WTC11 (cell line): ENCODE measurements at regions not wholly inside any gene's neighbourhood (a gene's known extent, or its start where the extent isn't known, plus 50 kb on each side); places are given as distances from the start of the nearest gene placed in this dataset.
A peak's percentile ranks its signal among the peaks of the same experiment; 100 is the strongest.

Experiments used
- ATAC-seq: fragments of 200-7000 bp; cut with Tn5 transposase; 2 replicates; pipeline ENCODE4 v1.10.0; 2021; ENCODE audit warnings: mild to moderate bottlenecking, moderate library complexity
- CTCF ChIA-PET: fragments of 300-600 bp; sonication (Branson Sonifier 250); formaldehyde crosslinking; loops from one replicate; lab custom pipeline; 2021; ENCODE audit warnings: antibody characterized with exemption; lab: Charles Lee
- POLR2A ChIA-PET: fragments of 350-600 bp; sonication (Branson Sonifier 250); formaldehyde crosslinking; loops from one replicate; lab custom pipeline; 2021; ENCODE audit warnings: antibody characterized with exemption; lab: Charles Lee
- DNase-seq: peaks from one replicate; pipeline ENCODE4 v3.0.0; 2021; ENCODE audit warnings: low spot score
- H3K27ac Mint-ChIP-seq: 2 replicates; pipeline ENCODE4 v1.8.0; 2021; ENCODE audit warnings: mixed read lengths
- H3K27me3 Mint-ChIP-seq: 2 replicates; pipeline ENCODE4 v1.8.0; 2021; ENCODE audit warnings: low read depth, mild to moderate bottlenecking, moderate library complexity, mixed read lengths
- H3K36me3 Mint-ChIP-seq: 2 replicates; pipeline ENCODE4 v1.8.0; 2021; ENCODE audit warnings: mixed read lengths
- H3K4me1 Mint-ChIP-seq: 2 replicates; pipeline ENCODE4 v1.8.0; 2022; ENCODE audit warnings: mixed read lengths
- H3K4me3 Mint-ChIP-seq: 2 replicates; pipeline ENCODE4 v1.8.0; 2021; ENCODE audit warnings: mild to moderate bottlenecking, moderate library complexity, mixed read lengths
- H3K9me3 Mint-ChIP-seq: 2 replicates; pipeline ENCODE4 v1.8.0; 2021; ENCODE audit warnings: mixed read lengths
- CREB1 ChIP-seq: sonication (generic); formaldehyde crosslinking; IDR thresholded peaks from 2 replicates; pipeline ENCODE4 v1.8.0; 2023; ENCODE audit warnings: mild to moderate bottlenecking, missing genetic modification reagents
- ELF4 ChIP-seq: sonication (generic); formaldehyde crosslinking; IDR thresholded peaks from 2 replicates; pipeline ENCODE4 v1.8.1; 2022; ENCODE audit warnings: low read depth, mild to moderate bottlenecking, moderate library complexity, missing genetic modification reagents
- ETV6 ChIP-seq: sonication (generic); formaldehyde crosslinking; IDR thresholded peaks from 2 replicates; pipeline ENCODE4 v1.8.1; 2022; ENCODE audit warnings: mild to moderate bottlenecking, missing genetic modification reagents
- FOXP1 ChIP-seq: sonication (generic); formaldehyde crosslinking; IDR thresholded peaks from 2 replicates; pipeline ENCODE4 v1.8.0; 2022; ENCODE audit warnings: missing genetic modification reagents, mild to moderate bottlenecking, moderate library complexity, borderline replicate concordance
- GRHL2 ChIP-seq: fragments of 250-450 bp; sonication (Bioruptor Pico); IDR thresholded peaks from 2 replicates; pipeline ENCODE4 v1.8.0; 2022; ENCODE audit warnings: mild to moderate bottlenecking, moderate library complexity; ENCODE audit not compliant: insufficient replicate concordance, severe bottlenecking
- GTF2I ChIP-seq: fragments of 250-450 bp; sonication (Bioruptor Pico); conservative IDR thresholded peaks from 2 replicates; pipeline ENCODE4 v1.4.0; 2021; ENCODE audit warnings: mild to moderate bottlenecking
- IRF2 ChIP-seq: sonication (generic); formaldehyde crosslinking; IDR thresholded peaks from 2 replicates; pipeline ENCODE4 v1.8.0; 2022; ENCODE audit warnings: low read depth, missing genetic modification reagents, borderline replicate concordance
- JUN ChIP-seq: sonication (generic); formaldehyde crosslinking; IDR thresholded peaks from 2 replicates; pipeline ENCODE4 v1.8.0; 2023; ENCODE audit warnings: mild to moderate bottlenecking, missing genetic modification reagents
- KAT7 ChIP-seq: sonication (generic); formaldehyde crosslinking; IDR thresholded peaks from 2 replicates; pipeline ENCODE4 v1.8.1; 2023; ENCODE audit warnings: missing genetic modification reagents, mild to moderate bottlenecking, borderline replicate concordance
- OVOL2 ChIP-seq: fragments of 250-450 bp; sonication (Bioruptor Pico); IDR thresholded peaks from 2 replicates; pipeline ENCODE4 v1.9.0; 2021; ENCODE audit warnings: mild to moderate bottlenecking, borderline replicate concordance
- PRRX2 ChIP-seq: fragments of 250-450 bp; sonication (Bioruptor Pico); IDR thresholded peaks from 2 replicates; pipeline ENCODE4 v1.8.0; 2021; ENCODE audit warnings: mild to moderate bottlenecking
- RORB ChIP-seq: fragments of 250-450 bp; sonication (Bioruptor Pico); IDR thresholded peaks from 2 replicates; pipeline ENCODE4 v1.9.0; 2021; ENCODE audit warnings: mild to moderate bottlenecking
- ZNF121 ChIP-seq: sonication (generic); formaldehyde crosslinking; IDR thresholded peaks from 2 replicates; pipeline ENCODE4 v1.8.0; 2023; ENCODE audit warnings: missing genetic modification reagents
- ZNF138 ChIP-seq: sonication (generic); formaldehyde crosslinking; conservative IDR thresholded peaks from 2 replicates; pipeline ENCODE4 v1.8.1; 2022; ENCODE audit warnings: mild to moderate bottlenecking, moderate library complexity, missing genetic modification reagents
- ZNF219 ChIP-seq: sonication (generic); formaldehyde crosslinking; IDR thresholded peaks from 2 replicates; pipeline ENCODE4 v1.8.0; 2023; ENCODE audit warnings: missing genetic modification reagents, mild to moderate bottlenecking, borderline replicate concordance
- ZNF232 ChIP-seq: sonication (generic); formaldehyde crosslinking; IDR thresholded peaks from 2 replicates; pipeline ENCODE4 v1.8.0; 2022; ENCODE audit warnings: mild to moderate bottlenecking, missing genetic modification reagents
- ZNF396 ChIP-seq: fragments of 250-450 bp; sonication (Bioruptor Pico); IDR thresholded peaks from 2 replicates; pipeline ENCODE4 v1.8.0; 2021; ENCODE audit warnings: mild to moderate bottlenecking, moderate library complexity, borderline replicate concordance
- ZNF416 ChIP-seq: fragments of 250-450 bp; sonication (Bioruptor Pico); IDR thresholded peaks from 2 replicates; pipeline ENCODE4 v1.9.0; 2021; ENCODE audit warnings: mild to moderate bottlenecking, inconsistent platforms
- TF ChIP-seq, protein P1 (sequence below): fragments of 250-450 bp; sonication (Bioruptor Pico); IDR thresholded peaks from 2 replicates; pipeline ENCODE4 v2.1.2; 2022; ENCODE audit warnings: mild to moderate bottlenecking, moderate library complexity
- TF ChIP-seq, protein P2 (sequence below): fragments of 250-450 bp; sonication (Bioruptor Pico); conservative IDR thresholded peaks from 2 replicates; pipeline ENCODE4 v1.9.0; 2021; ENCODE audit warnings: mild to moderate bottlenecking
- TF ChIP-seq, protein P3 (sequence below): sonication (generic); formaldehyde crosslinking; IDR thresholded peaks from 2 replicates; pipeline ENCODE4 v1.8.1; 2022; ENCODE audit warnings: low read depth, mild to moderate bottlenecking, moderate library complexity, missing genetic modification reagents, borderline replicate concordance
- TF ChIP-seq, protein P4 (sequence below): sonication (generic); formaldehyde crosslinking; IDR thresholded peaks from 2 replicates; pipeline ENCODE4 v1.8.1; 2022; ENCODE audit warnings: mild to moderate bottlenecking, moderate library complexity, missing genetic modification reagents
- TF ChIP-seq, protein P5 (sequence below): sonication (generic); formaldehyde crosslinking; IDR thresholded peaks from 2 replicates; pipeline ENCODE4 v1.8.1; 2022; ENCODE audit warnings: low read depth, missing genetic modification reagents, borderline replicate concordance

DNA sequence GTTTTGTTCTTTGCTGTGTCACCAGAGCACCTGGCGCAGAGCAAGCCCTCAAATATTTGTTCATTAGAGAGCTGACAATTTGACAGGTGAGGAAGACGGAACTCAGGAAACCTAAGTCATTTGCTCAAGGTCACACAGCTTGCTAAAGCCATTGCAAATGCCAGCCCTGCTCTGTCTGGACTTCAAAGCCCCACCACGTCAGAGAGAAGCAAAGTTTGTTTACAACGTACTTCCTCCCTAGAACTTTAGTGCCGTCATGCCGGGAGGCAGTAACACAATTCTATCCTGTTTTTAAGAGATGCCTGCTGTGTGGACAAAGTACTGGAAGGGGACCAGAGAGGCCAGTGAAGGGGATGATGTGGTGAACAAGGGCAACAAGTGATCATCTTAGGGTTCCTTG lies 216.6 kb upstream of the PRICKLE2 start (continued):
- TF ChIP-seq ELF4 (CRISPR knock-in tag) (no peak), RORB (CRISPR knock-in tag) (no peak), ZNF232 (CRISPR knock-in tag) (no peak), FOXP1 (no peak)
- TF ChIP-seq, protein P1, sequence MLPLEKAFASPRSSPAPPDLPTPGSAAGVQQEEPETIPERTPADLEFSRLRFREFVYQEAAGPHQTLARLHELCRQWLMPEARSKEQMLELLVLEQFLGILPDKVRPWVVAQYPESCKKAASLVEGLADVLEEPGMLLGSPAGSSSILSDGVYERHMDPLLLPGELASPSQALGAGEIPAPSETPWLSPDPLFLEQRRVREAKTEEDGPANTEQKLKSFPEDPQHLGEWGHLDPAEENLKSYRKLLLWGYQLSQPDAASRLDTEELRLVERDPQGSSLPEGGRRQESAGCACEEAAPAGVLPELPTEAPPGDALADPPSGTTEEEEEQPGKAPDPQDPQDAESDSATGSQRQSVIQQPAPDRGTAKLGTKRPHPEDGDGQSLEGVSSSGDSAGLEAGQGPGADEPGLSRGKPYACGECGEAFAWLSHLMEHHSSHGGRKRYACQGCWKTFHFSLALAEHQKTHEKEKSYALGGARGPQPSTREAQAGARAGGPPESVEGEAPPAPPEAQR (CRISPR knock-in tag): no peak
- TF ChIP-seq, protein P2, sequence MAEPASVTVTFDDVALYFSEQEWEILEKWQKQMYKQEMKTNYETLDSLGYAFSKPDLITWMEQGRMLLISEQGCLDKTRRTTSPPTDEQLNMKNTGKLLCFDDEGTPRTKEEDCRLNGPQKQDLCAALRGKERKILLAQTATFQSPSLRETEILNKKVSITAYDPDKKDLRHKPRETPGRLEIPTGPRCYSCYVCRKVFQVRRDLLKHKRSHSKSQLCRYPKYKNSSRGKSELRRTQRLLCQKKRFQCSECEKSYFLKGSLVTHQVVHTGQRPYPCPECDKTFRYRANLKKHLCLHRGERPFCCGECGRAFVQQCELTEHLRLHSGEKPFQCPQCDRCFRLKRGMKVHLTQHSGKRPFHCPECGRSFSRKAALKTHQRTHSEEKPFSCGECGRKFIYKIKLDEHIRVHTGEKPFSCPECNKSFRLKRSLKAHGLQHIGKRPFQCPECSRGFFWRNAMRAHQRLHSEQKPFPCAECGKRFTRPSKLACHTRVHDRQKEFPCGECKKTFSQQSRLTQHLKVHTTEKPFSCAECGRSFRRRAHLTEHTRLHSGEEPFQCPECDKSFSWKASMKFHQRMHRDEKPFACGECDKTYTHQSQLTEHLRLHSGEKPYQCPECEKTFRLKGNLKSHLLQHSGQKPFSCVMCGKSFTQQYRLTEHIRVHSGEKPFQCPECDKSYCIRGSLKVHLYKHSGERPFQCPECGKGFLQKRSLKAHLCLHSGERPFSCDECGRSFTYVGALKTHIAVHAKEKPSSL (CRISPR knock-in tag): no peak

DNA sequence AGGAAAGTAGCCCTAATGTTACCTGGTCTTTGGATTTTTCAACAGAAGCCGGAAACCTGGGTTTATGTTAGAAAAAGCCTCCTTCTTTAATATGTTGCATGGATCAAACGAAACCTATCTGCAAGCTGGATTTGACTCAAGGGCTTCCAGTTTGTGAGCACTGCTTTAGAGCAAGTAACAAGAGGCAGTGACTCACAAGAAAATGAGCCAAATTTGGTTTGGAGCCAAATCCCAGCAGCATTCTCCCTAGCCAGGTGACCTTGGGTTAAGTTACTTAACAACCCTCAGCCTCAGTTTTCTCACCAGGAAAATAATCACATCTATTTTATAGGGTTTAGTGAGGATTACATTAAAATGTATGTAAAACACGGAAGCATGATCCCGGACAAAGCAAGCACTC lies 215.2 kb upstream of the PRICKLE2 start:
- H3K27ac Mint-ChIP-seq: no peak overlapping the region; the same call in 1 of the 2 replicates
- no peak for TF ChIP-seq GRHL2
- TF ChIP-seq IRF2 (CRISPR knock-in tag): no peak
- TF ChIP-seq OVOL2 (CRISPR knock-in tag): no peak
- no peak for TF ChIP-seq ZNF121 (CRISPR knock-in tag)
- no peak for TF ChIP-seq ZNF416 (CRISPR knock-in tag)
- no peak for TF ChIP-seq CREB1
- TF ChIP-seq ZNF396: no peak
- no peak for DNase-seq
- H3K4me3 Mint-ChIP-seq: no peak overlapping the region
- H3K36me3 Mint-ChIP-seq: peaks cover 11% of the 10 kb centered on the region
- H3K9me3 Mint-ChIP-seq: peaks cover 10% of the 10 kb centered on the region
- H3K4me1 Mint-ChIP-seq: peaks cover 52% of the 10 kb centered on the region
- no peak for ATAC-seq
- ChIA-PET CTCF (no interaction called here), POLR2A (no interaction called here)
- peaks cover 9% of the 10 kb centered on the region for H3K27me3 Mint-ChIP-seq

DNA sequence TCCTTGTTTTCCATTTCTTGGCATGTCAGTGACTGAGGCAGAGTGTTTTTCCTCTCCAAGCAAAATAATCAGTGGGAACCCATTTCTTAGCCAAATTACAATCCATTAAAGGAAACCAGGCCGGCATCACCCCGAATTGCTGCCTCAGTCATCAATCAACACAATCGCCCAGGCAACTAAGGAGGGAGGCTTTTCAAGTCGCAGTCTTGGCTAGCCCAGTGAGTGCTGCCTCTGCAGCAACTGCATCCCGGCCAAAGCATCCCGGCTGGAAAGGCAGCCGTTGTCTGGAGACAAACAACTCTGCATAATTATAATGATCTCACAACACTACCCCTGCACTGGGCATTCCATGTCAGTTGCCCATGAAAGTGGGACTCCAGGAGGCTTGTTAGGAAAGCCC lies 213.5 kb upstream of the PRICKLE2 start:
- POLR2A ChIA-PET: no interaction called here
- TF ChIP-seq ZNF416 (CRISPR knock-in tag) (no peak), KAT7 (CRISPR knock-in tag) (no peak), ZNF138 (CRISPR knock-in tag) (no peak), ZNF396 (no peak), ZNF219 (CRISPR knock-in tag) (no peak), JUN (no peak), ETV6 (no peak), GTF2I (CRISPR knock-in tag) (no peak), PRRX2 (CRISPR knock-in tag) (no peak)
- TF ChIP-seq, protein P3, sequence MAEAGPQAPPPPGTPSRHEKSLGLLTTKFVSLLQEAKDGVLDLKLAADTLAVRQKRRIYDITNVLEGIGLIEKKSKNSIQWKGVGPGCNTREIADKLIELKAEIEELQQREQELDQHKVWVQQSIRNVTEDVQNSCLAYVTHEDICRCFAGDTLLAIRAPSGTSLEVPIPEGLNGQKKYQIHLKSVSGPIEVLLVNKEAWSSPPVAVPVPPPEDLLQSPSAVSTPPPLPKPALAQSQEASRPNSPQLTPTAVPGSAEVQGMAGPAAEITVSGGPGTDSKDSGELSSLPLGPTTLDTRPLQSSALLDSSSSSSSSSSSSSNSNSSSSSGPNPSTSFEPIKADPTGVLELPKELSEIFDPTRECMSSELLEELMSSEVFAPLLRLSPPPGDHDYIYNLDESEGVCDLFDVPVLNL (CRISPR knock-in tag): no peak
- TF ChIP-seq, protein P4, sequence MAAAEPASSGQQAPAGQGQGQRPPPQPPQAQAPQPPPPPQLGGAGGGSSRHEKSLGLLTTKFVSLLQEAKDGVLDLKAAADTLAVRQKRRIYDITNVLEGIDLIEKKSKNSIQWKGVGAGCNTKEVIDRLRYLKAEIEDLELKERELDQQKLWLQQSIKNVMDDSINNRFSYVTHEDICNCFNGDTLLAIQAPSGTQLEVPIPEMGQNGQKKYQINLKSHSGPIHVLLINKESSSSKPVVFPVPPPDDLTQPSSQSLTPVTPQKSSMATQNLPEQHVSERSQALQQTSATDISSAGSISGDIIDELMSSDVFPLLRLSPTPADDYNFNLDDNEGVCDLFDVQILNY (CRISPR knock-in tag): no peak
- TF ChIP-seq, protein P5, sequence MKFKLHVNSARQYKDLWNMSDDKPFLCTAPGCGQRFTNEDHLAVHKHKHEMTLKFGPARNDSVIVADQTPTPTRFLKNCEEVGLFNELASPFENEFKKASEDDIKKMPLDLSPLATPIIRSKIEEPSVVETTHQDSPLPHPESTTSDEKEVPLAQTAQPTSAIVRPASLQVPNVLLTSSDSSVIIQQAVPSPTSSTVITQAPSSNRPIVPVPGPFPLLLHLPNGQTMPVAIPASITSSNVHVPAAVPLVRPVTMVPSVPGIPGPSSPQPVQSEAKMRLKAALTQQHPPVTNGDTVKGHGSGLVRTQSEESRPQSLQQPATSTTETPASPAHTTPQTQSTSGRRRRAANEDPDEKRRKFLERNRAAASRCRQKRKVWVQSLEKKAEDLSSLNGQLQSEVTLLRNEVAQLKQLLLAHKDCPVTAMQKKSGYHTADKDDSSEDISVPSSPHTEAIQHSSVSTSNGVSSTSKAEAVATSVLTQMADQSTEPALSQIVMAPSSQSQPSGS (CRISPR knock-in tag): no peak
- TF ChIP-seq, all 79 proteins: peak for 0
- CTCF ChIA-PET: interaction anchor here (0.6 to 1.6 kb wide), 3 partner anchors 25 to 409 kb away, joined by 3 to 5 read pairs (median 4); no protein-coding TSS in a partner anchor
- peaks cover 45% of the 10 kb centered on the region for H3K4me1 Mint-ChIP-seq
- ATAC-seq: peak; percentile 45
- no peak for DNase-seq
- peaks cover 2% of the 10 kb centered on the region; the same call in 1 of the 2 replicates for H3K27me3 Mint-ChIP-seq
- H3K4me3 Mint-ChIP-seq: no peak overlapping the region
- no peak overlapping the region for H3K27ac Mint-ChIP-seq
- peaks cover 26% of the 10 kb centered on the region for H3K36me3 Mint-ChIP-seq
- H3K9me3 Mint-ChIP-seq: peaks cover 27% of the 10 kb centered on the region
